ENCODE measurements at regions not wholly inside any gene's neighbourhood (a gene's known extent, or its start where the extent isn't known, plus 50 kb on each side); places are given as distances from the start of the nearest gene placed in this dataset.

DNA sequence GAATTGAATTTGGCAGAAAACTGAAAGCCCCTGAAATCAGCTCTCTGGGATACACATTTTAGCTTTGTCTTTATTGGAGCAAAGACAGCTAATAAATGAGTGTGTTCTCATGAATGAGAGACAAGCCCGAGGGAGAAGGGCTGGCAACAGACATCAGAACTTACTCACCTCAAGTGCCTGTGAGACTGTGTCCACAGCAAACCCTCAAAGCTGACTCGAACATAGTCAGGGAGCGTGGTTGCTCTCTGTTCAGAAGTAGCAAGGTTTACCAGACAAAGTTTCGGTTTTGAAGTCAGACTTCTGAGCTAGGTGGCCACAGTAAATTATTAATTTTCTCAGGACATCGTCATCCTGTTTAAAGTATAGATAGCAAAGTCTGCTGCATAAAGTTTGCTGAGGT, 207.9 kb downstream of the CMPK2 start:
- no TSS peak for BruUV-seq (replicated peaks)
- Histone ChIP-seq H3K9me3 (ENCODE audit: control insufficient read depth, insufficient read depth, low read depth, low read length) (no peaks in the 10 kb centered on the region), H3K4me3 (ENCODE audit: low read depth in 2 of 2, low read length in 2 of 2) (no peak overlapping the region), H3K27ac (ENCODE audit: low read length) (no peak overlapping the region), H3K36me3 (ENCODE audit: control insufficient read depth, insufficient read depth, low read length) (no peaks in the 10 kb centered on the region), H3K4me1 (ENCODE audit: control insufficient read depth, insufficient read depth, low read length) (no peaks in the 10 kb centered on the region), H3K27me3 (ENCODE audit: control insufficient read depth, insufficient read depth, low read length) (no peaks in the 10 kb centered on the region)
- DNase-seq (ENCODE audit: low read depth, low spot score) = no peak
- in situ Hi-C loops (cut with HindIII; ENCODE audit: low pct_unique_long_range_greater_than_20kb, low sequenced_read_pairs) (no loop called here), intact Hi-C loops (cut with micrococcal nuclease; ENCODE audit: unreplicated experiment) (no loop called here)
- ChIA-PET CTCF (no interaction called here), POLR2A (no interaction called here)
- no peak for ATAC-seq
- TF ChIP-seq TCF7L2 (IDR thresholded peaks at IDR 0.05; ENCODE audit: low read depth, low read length) (no peak), POLR2AphosphoS5 (IDR thresholded peaks at IDR 0.05; ENCODE audit: low read depth, low read length) (no peak), SIN3A (IDR thresholded peaks at IDR 0.05; ENCODE audit: borderline replicate concordance, insufficient read depth, low read depth, low read length) (no peak)
- TF ChIP-seq, protein P1, sequence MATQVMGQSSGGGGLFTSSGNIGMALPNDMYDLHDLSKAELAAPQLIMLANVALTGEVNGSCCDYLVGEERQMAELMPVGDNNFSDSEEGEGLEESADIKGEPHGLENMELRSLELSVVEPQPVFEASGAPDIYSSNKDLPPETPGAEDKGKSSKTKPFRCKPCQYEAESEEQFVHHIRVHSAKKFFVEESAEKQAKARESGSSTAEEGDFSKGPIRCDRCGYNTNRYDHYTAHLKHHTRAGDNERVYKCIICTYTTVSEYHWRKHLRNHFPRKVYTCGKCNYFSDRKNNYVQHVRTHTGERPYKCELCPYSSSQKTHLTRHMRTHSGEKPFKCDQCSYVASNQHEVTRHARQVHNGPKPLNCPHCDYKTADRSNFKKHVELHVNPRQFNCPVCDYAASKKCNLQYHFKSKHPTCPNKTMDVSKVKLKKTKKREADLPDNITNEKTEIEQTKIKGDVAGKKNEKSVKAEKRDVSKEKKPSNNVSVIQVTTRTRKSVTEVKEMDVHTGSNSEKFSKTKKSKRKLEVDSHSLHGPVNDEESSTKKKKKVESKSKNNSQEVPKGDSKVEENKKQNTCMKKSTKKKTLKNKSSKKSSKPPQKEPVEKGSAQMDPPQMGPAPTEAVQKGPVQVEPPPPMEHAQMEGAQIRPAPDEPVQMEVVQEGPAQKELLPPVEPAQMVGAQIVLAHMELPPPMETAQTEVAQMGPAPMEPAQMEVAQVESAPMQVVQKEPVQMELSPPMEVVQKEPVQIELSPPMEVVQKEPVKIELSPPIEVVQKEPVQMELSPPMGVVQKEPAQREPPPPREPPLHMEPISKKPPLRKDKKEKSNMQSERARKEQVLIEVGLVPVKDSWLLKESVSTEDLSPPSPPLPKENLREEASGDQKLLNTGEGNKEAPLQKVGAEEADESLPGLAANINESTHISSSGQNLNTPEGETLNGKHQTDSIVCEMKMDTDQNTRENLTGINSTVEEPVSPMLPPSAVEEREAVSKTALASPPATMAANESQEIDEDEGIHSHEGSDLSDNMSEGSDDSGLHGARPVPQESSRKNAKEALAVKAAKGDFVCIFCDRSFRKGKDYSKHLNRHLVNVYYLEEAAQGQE (IDR thresholded peaks at IDR 0.05; ENCODE audit: insufficient read depth in 1 of 2, low read depth in 2 of 2, low read length in 1 of 2) = no peak
- TF ChIP-seq, protein P2, sequence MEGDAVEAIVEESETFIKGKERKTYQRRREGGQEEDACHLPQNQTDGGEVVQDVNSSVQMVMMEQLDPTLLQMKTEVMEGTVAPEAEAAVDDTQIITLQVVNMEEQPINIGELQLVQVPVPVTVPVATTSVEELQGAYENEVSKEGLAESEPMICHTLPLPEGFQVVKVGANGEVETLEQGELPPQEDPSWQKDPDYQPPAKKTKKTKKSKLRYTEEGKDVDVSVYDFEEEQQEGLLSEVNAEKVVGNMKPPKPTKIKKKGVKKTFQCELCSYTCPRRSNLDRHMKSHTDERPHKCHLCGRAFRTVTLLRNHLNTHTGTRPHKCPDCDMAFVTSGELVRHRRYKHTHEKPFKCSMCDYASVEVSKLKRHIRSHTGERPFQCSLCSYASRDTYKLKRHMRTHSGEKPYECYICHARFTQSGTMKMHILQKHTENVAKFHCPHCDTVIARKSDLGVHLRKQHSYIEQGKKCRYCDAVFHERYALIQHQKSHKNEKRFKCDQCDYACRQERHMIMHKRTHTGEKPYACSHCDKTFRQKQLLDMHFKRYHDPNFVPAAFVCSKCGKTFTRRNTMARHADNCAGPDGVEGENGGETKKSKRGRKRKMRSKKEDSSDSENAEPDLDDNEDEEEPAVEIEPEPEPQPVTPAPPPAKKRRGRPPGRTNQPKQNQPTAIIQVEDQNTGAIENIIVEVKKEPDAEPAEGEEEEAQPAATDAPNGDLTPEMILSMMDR (IDR thresholded peaks at IDR 0.05) = no peak

DNA sequence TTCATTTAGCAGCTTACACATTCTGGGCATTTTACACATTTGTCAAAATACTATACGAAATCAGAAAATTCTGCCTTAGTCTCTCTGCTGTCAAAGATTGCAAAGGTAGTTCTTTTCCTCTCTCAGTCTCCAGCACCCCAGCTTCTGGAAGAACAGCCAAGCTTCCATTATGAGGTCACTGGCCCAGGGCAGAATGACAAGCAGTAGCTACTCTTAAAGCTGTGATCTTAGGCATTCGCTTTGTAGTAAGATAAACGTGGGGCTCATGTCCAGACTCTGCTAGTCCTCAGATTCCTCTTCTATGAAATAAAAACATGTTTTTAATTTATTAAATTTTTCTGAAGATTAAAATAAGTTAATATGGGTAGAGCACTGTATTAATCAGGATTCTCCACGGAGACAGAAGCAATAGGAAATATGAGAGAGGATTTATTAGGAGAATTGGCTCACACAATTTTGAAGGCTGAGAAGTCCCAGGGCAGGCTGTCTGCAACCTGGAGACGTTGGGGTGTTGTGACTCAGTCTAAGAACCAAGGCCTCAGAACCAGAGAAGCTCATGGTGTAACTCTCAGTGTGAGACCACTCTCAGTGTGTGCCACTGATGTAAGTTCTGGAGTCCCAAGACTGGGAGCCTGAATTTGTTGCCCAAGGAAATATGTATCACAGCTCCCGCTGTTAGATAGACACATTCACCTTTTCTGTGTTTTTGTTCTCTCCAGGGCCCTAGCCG, 201.2 kb downstream of the CMPK2 start:
- Histone ChIP-seq H3K9me3 (ENCODE audit: control insufficient read depth, insufficient read depth, low read depth, low read length) (no peaks in the 10 kb centered on the region), H3K4me3 (ENCODE audit: low read depth in 2 of 2, low read length in 2 of 2) (no peak overlapping the region), H3K27ac (ENCODE audit: low read length) (no peak overlapping the region), H3K27me3 (ENCODE audit: control insufficient read depth, insufficient read depth, low read length) (no peaks in the 10 kb centered on the region), H3K36me3 (ENCODE audit: control insufficient read depth, insufficient read depth, low read length) (no peaks in the 10 kb centered on the region), H3K4me1 (ENCODE audit: control insufficient read depth, insufficient read depth, low read length) (no peaks in the 10 kb centered on the region)
- intact Hi-C loops (cut with micrococcal nuclease; ENCODE audit: unreplicated experiment) (no loop called here), in situ Hi-C loops (cut with HindIII; ENCODE audit: low pct_unique_long_range_greater_than_20kb, low sequenced_read_pairs) (no loop called here)
- TF ChIP-seq, protein P1 (IDR thresholded peaks at IDR 0.05; ENCODE audit: insufficient read depth in 1 of 2, low read depth in 2 of 2, low read length in 1 of 2) = no peak
- no peak for TF ChIP-seq TCF7L2 (IDR thresholded peaks at IDR 0.05; ENCODE audit: low read depth, low read length)
- TF ChIP-seq SIN3A (IDR thresholded peaks at IDR 0.05; ENCODE audit: borderline replicate concordance, insufficient read depth, low read depth, low read length) = no peak
- TF ChIP-seq POLR2AphosphoS5 (IDR thresholded peaks at IDR 0.05; ENCODE audit: low read depth, low read length) = no peak
- TF ChIP-seq, protein P2 (IDR thresholded peaks at IDR 0.05) = no peak
- CTCF ChIA-PET = no interaction called here
- no TSS peak for BruUV-seq (replicated peaks)
- ATAC-seq = no peak
- POLR2A ChIA-PET = no interaction called here
- DNase-seq (ENCODE audit: low read depth, low spot score) = no peak
